Activated CD4-positive, alpha-beta T cell treated with anti-CD3 and anti-CD28 coated beads, Interleukin-2, amount 10 ng/mL, durations not matched to agents 7 days and 5 days (primary cell): ENCODE measurements at regions not wholly inside any gene's neighbourhood (a gene's known extent, or its start where the extent isn't known, plus 50 kb on each side); places are given as distances from the start of the nearest gene placed in this dataset.

Experiments
- CTCF ChIA-PET: fragments of 350-600 bp; sonication (Branson Sonifier 250); formaldehyde crosslinking; loops from one replicate; lab custom pipeline; 2021; ENCODE audit warnings: antibody characterized with exemption; lab: Charles Lee
- POLR2A ChIA-PET: fragments of 350-600 bp; sonication (Branson Sonifier 250); formaldehyde crosslinking; loops from one replicate; lab custom pipeline; 2021; ENCODE audit warnings: antibody characterized with exemption; lab: Charles Lee
- DNase-seq: peaks from one replicate; pipeline ENCODE4 v3.0.0-alpha.2; 2020
- H3K27ac Mint-ChIP-seq: one replicate; pipeline ENCODE4 v1.8.0; 2021; ENCODE audit warnings: mild to moderate bottlenecking, moderate library complexity, mixed read lengths
- H3K27me3 Mint-ChIP-seq: one replicate; pipeline ENCODE4 v1.8.0; 2021; ENCODE audit warnings: mixed read lengths
- H3K36me3 Mint-ChIP-seq: one replicate; pipeline ENCODE4 v1.8.0; 2021; ENCODE audit warnings: low read depth, mixed read lengths
- H3K4me1 Mint-ChIP-seq: one replicate; pipeline ENCODE4 v1.8.0; 2021; ENCODE audit warnings: mixed read lengths
- H3K4me3 Mint-ChIP-seq: one replicate; pipeline ENCODE4 v1.8.0; 2021; ENCODE audit warnings: mild to moderate bottlenecking, moderate library complexity, mixed read lengths
- H3K9me3 Mint-ChIP-seq: one replicate; pipeline ENCODE4 v1.8.0; 2021; ENCODE audit warnings: mixed read lengths

DNA sequence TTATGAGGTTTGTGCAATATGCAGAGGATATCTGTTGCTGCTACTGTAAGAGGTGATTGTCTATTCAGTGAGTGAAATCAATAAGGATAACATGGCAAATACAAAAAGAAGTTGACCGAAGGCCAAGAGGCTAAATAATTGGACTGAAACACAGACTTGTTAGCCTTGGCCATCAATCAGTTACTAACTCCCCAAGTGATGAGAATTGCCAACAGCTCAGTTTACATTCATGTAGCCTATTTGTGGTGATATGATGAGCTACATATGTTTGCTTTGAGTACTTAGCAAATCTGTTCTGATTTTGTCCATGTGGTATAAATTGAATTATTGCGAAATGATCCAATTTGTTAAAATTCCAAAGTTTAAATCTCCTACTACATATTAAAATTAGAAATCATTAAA, 68.6 kb upstream of the VAV3 start:
- CTCF ChIA-PET = interaction anchor here (0.7 to 1.1 kb wide), 2 partner anchors 16 to 252 kb away, joined by 3 to 4 read pairs; no protein-coding TSS in a partner anchor
- no peaks in the 10 kb centered on the region for H3K9me3 Mint-ChIP-seq
- H3K27ac Mint-ChIP-seq = no peak overlapping the region
- H3K36me3 Mint-ChIP-seq = no peaks in the 10 kb centered on the region
- H3K27me3 Mint-ChIP-seq = peaks cover 2% of the 10 kb centered on the region
- no peaks in the 10 kb centered on the region for H3K4me1 Mint-ChIP-seq
- no peak overlapping the region for H3K4me3 Mint-ChIP-seq
- no peak for DNase-seq
- POLR2A ChIA-PET = no interaction called here

DNA sequence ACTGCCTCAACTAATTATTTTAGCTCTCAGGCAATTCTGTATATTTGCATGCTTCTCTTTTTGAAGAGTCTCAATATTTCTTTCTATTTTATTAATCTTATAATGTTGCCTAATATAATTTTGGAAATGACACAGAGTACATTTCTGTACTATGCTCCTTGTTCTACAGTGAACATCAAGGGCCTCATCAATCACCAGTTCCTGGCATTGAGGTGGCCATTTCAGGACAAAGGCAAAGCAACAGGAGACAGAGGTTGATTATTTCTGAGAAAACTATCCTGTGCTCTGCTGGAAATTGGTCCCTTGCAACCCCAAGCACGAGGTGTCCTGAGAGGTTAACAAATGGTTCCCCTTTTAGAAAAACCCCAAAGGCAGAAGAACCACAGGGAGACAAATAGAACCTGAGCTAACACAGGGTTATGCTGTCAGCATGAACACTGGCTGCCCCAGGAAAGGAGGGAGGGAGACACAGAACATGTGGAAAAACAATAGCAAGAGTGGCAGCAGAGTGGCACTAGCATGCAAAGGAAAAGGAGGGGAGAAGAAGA, 63.9 kb upstream of the VAV3 start:
- DNase-seq = no peak
- Mint-ChIP-seq H3K36me3 (no peaks in the 10 kb centered on the region), H3K27me3 (peaks cover 2% of the 10 kb centered on the region), H3K9me3 (no peaks in the 10 kb centered on the region), H3K27ac (no peak overlapping the region), H3K4me1 (no peaks in the 10 kb centered on the region), H3K4me3 (no peak overlapping the region)
- ChIA-PET POLR2A (no interaction called here), CTCF (no interaction called here)

DNA sequence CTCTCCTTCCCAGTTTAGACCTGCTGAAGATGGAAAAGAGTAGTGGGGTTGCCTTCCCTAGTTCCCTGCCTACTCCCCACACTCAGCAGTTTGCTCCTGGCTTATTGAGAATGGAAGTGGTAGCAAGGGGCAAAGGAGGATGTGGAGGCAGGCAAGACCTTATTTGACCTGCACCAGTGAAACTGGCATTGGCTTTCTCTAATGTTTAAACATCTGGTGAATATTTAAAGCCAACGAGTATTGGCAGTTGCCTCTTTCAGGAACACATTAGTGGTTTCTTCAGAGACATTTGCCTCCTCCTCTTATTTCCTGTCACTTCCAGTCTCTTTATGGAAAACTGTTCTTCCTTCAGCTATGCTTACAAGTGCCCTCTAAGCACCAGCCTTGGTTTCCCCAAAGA, 62.4 kb upstream of the VAV3 start:
- ChIA-PET CTCF (interaction anchor here (0.7 kb wide), 1 partner anchor 24 kb away, joined by 3 read pairs; no protein-coding TSS in a partner anchor), POLR2A (no interaction called here)

DNA sequence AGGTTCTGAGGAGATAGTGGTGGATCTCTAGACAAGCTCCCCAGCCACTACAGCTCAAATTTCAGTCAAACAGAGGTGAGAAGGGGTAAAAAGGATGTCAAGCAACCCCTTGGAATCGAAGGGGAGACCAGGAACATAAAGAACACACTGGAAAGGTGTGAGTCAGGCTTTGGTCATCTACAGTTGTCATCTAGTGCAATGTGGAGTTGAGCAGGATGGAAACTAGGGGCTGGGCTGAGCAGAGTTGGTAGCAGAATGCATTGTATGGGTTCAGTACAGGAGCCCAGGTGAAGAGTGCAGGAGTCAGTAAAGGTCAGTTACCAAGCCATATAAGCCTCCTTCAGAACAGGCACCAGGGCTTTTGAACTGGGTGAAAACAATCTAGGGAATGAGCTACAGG, 52.7 kb upstream of the VAV3 start:
- H3K4me3 Mint-ChIP-seq = no peak overlapping the region
- H3K4me1 Mint-ChIP-seq = no peaks in the 10 kb centered on the region
- H3K27me3 Mint-ChIP-seq = no peaks in the 10 kb centered on the region
- no peak overlapping the region for H3K27ac Mint-ChIP-seq
- CTCF ChIA-PET = no interaction called here
- no peak for DNase-seq
- POLR2A ChIA-PET = no interaction called here
- no peaks in the 10 kb centered on the region for H3K36me3 Mint-ChIP-seq
- peaks cover 3% of the 10 kb centered on the region for H3K9me3 Mint-ChIP-seq

More for the DNA sequence above, 62.4 kb upstream of the VAV3 start:
- Mint-ChIP-seq H3K27ac (no peak overlapping the region), H3K27me3 (peaks cover 2% of the 10 kb centered on the region), H3K36me3 (no peaks in the 10 kb centered on the region), H3K4me1 (no peaks in the 10 kb centered on the region), H3K4me3 (no peak overlapping the region), H3K9me3 (no peaks in the 10 kb centered on the region)
- no peak for DNase-seq

DNA sequence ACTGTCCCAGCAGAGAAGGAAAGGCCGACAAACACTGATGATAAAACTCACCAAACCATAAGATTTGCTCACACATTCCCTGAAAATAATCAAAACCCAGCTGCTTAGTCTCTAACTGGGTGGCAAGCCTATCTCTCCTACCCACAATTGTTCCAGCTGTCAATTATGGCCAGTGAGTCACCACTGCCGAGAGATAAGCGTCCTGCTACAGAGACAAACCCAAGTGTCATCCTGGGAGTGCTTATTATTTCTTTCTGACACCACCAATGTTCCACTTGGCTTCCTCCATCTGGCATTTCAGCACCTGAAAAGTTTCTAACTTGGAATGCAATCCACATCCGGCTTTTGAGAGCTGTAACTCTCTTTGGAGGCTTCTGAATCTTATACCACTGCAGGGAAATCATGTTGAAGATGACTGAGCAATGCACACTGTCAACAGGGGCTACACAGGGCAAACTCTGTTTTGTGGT, 51.5 kb upstream of the VAV3 start:
- CTCF ChIA-PET = interaction anchor here (1.0 kb wide), 1 partner anchor 30 kb away, joined by 4 read pairs; no protein-coding TSS in a partner anchor
- POLR2A ChIA-PET = interaction anchor here (0.5 kb wide), 1 partner anchor 190 kb away, joined by 3 read pairs; no protein-coding TSS in a partner anchor
- Mint-ChIP-seq H3K4me3 (no peak overlapping the region), H3K36me3 (no peaks in the 10 kb centered on the region), H3K4me1 (no peaks in the 10 kb centered on the region), H3K27me3 (no peaks in the 10 kb centered on the region), H3K9me3 (peaks cover 3% of the 10 kb centered on the region), H3K27ac (no peak overlapping the region)
- no peak for DNase-seq
